ENCODE measurements at regions not wholly inside any gene's neighbourhood (a gene's known extent, or its start where the extent isn't known, plus 50 kb on each side); places are given as distances from the start of the nearest gene placed in this dataset.

GRCh38 chr7:153036396-153037063, 277.0 kb downstream of the ACTR3B start:
- H3K36me3 Mint-ChIP-seq (ENCODE audit: unreplicated experiment): no peaks in the 10 kb centered on the region
- H3K27ac Mint-ChIP-seq (ENCODE audit: unreplicated experiment): no peak overlapping the region
- H3K9me3 Mint-ChIP-seq (ENCODE audit: unreplicated experiment): peaks cover 12% of the 10 kb centered on the region

DNA sequence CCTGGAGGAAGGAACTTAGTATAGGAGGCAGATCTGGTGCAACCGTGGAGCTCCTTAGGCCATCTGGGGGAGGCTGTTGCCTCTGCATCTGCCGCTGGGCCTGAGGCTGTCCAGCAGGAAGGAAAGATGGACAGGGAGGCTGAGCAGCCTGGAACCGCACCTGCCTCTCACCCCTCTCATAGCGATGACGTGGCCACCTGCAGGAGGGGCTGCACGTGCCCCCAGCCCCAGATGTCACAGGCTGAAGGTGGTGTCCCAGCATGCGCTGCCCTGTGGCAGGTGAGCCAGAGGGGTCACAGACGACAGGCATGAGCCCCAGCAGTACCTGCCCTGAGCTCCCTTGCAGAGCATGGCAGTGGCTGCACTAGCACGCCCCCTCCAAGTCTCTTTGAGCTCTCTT, 283.9 kb downstream of the ACTR3B start:
- Mint-ChIP-seq H3K4me1 (ENCODE audit: unreplicated experiment) (no peaks in the 10 kb centered on the region), H3K27me3 (ENCODE audit: unreplicated experiment) (no peaks in the 10 kb centered on the region), H3K27ac (ENCODE audit: unreplicated experiment) (no peak overlapping the region), H3K9me3 (ENCODE audit: unreplicated experiment) (peaks cover 27% of the 10 kb centered on the region), H3K36me3 (ENCODE audit: unreplicated experiment) (no peaks in the 10 kb centered on the region), H3K4me3 (ENCODE audit: unreplicated experiment) (no peak overlapping the region)
- TF ChIP-seq, protein P1, sequence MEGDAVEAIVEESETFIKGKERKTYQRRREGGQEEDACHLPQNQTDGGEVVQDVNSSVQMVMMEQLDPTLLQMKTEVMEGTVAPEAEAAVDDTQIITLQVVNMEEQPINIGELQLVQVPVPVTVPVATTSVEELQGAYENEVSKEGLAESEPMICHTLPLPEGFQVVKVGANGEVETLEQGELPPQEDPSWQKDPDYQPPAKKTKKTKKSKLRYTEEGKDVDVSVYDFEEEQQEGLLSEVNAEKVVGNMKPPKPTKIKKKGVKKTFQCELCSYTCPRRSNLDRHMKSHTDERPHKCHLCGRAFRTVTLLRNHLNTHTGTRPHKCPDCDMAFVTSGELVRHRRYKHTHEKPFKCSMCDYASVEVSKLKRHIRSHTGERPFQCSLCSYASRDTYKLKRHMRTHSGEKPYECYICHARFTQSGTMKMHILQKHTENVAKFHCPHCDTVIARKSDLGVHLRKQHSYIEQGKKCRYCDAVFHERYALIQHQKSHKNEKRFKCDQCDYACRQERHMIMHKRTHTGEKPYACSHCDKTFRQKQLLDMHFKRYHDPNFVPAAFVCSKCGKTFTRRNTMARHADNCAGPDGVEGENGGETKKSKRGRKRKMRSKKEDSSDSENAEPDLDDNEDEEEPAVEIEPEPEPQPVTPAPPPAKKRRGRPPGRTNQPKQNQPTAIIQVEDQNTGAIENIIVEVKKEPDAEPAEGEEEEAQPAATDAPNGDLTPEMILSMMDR (IDR thresholded peaks at IDR 0.05): no peak
- no peak for DNase-seq (ENCODE audit: extremely low spot score, unreplicated experiment)

More at GRCh38 chr7:153036396-153037063, 277.0 kb downstream of the ACTR3B start:
- no peaks in the 10 kb centered on the region for H3K27me3 Mint-ChIP-seq (ENCODE audit: unreplicated experiment)
- TF ChIP-seq, protein P1 (IDR thresholded peaks at IDR 0.05): no peak
- H3K4me1 Mint-ChIP-seq (ENCODE audit: unreplicated experiment): no peaks in the 10 kb centered on the region
- no peak overlapping the region for H3K4me3 Mint-ChIP-seq (ENCODE audit: unreplicated experiment)
- no peak for DNase-seq (ENCODE audit: extremely low spot score, unreplicated experiment)

- TF ChIP-seq, protein P1 (IDR thresholded peaks at IDR 0.05): no peak
- Mint-ChIP-seq H3K4me1 (ENCODE audit: unreplicated experiment) (no peaks in the 10 kb centered on the region), H3K36me3 (ENCODE audit: unreplicated experiment) (no peaks in the 10 kb centered on the region), H3K27me3 (ENCODE audit: unreplicated experiment) (no peaks in the 10 kb centered on the region), H3K9me3 (ENCODE audit: unreplicated experiment) (peaks cover 25% of the 10 kb centered on the region), H3K27ac (ENCODE audit: unreplicated experiment) (no peak overlapping the region), H3K4me3 (ENCODE audit: unreplicated experiment) (no peak overlapping the region)
- no peak for DNase-seq (ENCODE audit: extremely low spot score, unreplicated experiment)
Observed at GRCh38 chr7:153044981-153045380, 285.4 kb downstream of the ACTR3B start.

GRCh38 chr7:153047079-153047959, 287.8 kb downstream of the ACTR3B start:
- no peak overlapping the region for H3K4me3 Mint-ChIP-seq (ENCODE audit: unreplicated experiment)
- no peak for DNase-seq (ENCODE audit: extremely low spot score, unreplicated experiment)
- H3K27me3 Mint-ChIP-seq (ENCODE audit: unreplicated experiment): no peaks in the 10 kb centered on the region
- H3K36me3 Mint-ChIP-seq (ENCODE audit: unreplicated experiment): no peaks in the 10 kb centered on the region
- no peak overlapping the region for H3K27ac Mint-ChIP-seq (ENCODE audit: unreplicated experiment)
- TF ChIP-seq, protein P1 (IDR thresholded peaks at IDR 0.05): no peak
- peaks cover 31% of the 10 kb centered on the region for H3K9me3 Mint-ChIP-seq (ENCODE audit: unreplicated experiment)
- no peaks in the 10 kb centered on the region for H3K4me1 Mint-ChIP-seq (ENCODE audit: unreplicated experiment)

- TF ChIP-seq, protein P1 (IDR thresholded peaks at IDR 0.05): no peak
- no peak overlapping the region for H3K4me3 Mint-ChIP-seq (ENCODE audit: unreplicated experiment)
- H3K27me3 Mint-ChIP-seq (ENCODE audit: unreplicated experiment): no peaks in the 10 kb centered on the region
- DNase-seq (ENCODE audit: extremely low spot score, unreplicated experiment): no peak
- no peaks in the 10 kb centered on the region for H3K4me1 Mint-ChIP-seq (ENCODE audit: unreplicated experiment)
- H3K36me3 Mint-ChIP-seq (ENCODE audit: unreplicated experiment): no peaks in the 10 kb centered on the region
- H3K9me3 Mint-ChIP-seq (ENCODE audit: unreplicated experiment): peaks cover 36% of the 10 kb centered on the region
- no peak overlapping the region for H3K27ac Mint-ChIP-seq (ENCODE audit: unreplicated experiment)
Observed at GRCh38 chr7:153052206-153052605, 292.7 kb downstream of the ACTR3B start.

Measured in osteocyte (in vitro differentiated cells).